GM12878 (cell line): ENCODE measurements at regions not wholly inside any gene's neighbourhood (a gene's known extent, or its start where the extent isn't known, plus 50 kb on each side); places are given as distances from the start of the nearest gene placed in this dataset.

Experiments
- ATAC-seq: fragments of 200-7000 bp; cut with Tn5 transposase; 3 replicates; pipeline ENCODE4 v1.9.1; 2020; ENCODE audit warnings: mild to moderate bottlenecking, moderate library complexity
- BruUV-seq: library from RNA; stranded (reverse); fragments of 400-500 nt; replicated peaks from 2 replicates; lab custom pipeline; 2021; lab: Mats Ljungman, UMichigan
- CTCF ChIA-PET: fragments of 300-600 bp; sonication (Branson Sonifier 250); formaldehyde crosslinking; extraction: SDS; loops from one replicate; lab custom pipeline; 2021; ENCODE audit warnings: inconsistent platforms; lab: Yijun Ruan, JAX
- POLR2A ChIA-PET: fragments of 350-600 bp; formaldehyde crosslinking; extraction: SDS; loops from one replicate; lab custom pipeline; 2021; ENCODE audit warnings: inconsistent platforms; lab: Charles Lee
- RAD21 ChIA-PET: fragments of 300-600 bp; sonication (Branson Sonifier 250); formaldehyde crosslinking; loops from one replicate; lab custom pipeline; 2023; ENCODE audit warnings: antibody characterized with exemption; ENCODE audit not compliant: unreplicated experiment; lab: Charles Lee
- SMC1A ChIA-PET: fragments of 300-600 bp; sonication (Branson Sonifier 250); formaldehyde crosslinking; loops from one replicate; lab custom pipeline; 2023; ENCODE audit not compliant: unreplicated experiment, uncharacterized antibody; lab: Charles Lee
- DNase-seq: peaks from one replicate; pipeline ENCODE4 v3.0.0-alpha.2; 2011; ENCODE audit warnings: low read depth, low spot score
- FAIRE-seq: peaks from 3 replicates; lab custom pipeline; 2011; peaks lifted over from hg19 to GRCh38; lab: Jason Lieb, UNC
- H2AFZ ChIP-seq: 2 replicates; pipeline ENCODE4 v1.6.0; 2011; ENCODE audit warnings: low read depth, low read length, control low read depth; ENCODE audit not compliant: control insufficient read depth
- H3K27ac ChIP-seq: 2 replicates; pipeline ENCODE4 v1.5.1; 2011; ENCODE audit warnings: control low read depth; ENCODE audit not compliant: control insufficient read depth, insufficient read depth
- H3K27me3 ChIP-seq, 2 experiments: replicated peaks in 1 of 2; 2 replicates each; pipeline versions ENCODE4 v1.6.0 to v1.6.1; 2011; ENCODE audit warnings: low read length in 1 of 2; ENCODE audit not compliant: control insufficient read depth in 2 of 2, insufficient read depth in 2 of 2
- H3K36me3 ChIP-seq, 2 experiments: 2 replicates each; pipeline ENCODE4 v1.5.1; 2011; ENCODE audit warnings: low read length in 1 of 2; ENCODE audit not compliant: control insufficient read depth in 2 of 2, insufficient read depth in 2 of 2
- H3K4me1 ChIP-seq: 2 replicates; pipeline ENCODE4 v1.6.1; 2011; ENCODE audit warnings: mild to moderate bottlenecking, low read length, moderate library complexity, mixed read lengths; ENCODE audit not compliant: control insufficient read depth, insufficient read depth
- H3K4me2 ChIP-seq: 2 replicates; pipeline ENCODE4 v1.6.0; 2011; ENCODE audit warnings: control low read depth; ENCODE audit not compliant: control insufficient read depth, insufficient read depth
- H3K4me3 ChIP-seq: fragments of 200-600 bp; sonication (generic); 2 replicates; pipeline ENCODE4 v1.5.1; 2016
- H3K79me2 ChIP-seq: 2 replicates; pipeline ENCODE4 v1.6.0; 2011; ENCODE audit warnings: low read length; ENCODE audit not compliant: control insufficient read depth, insufficient read depth
- H3K9ac ChIP-seq: 2 replicates; pipeline ENCODE4 v1.8.0; 2011; ENCODE audit warnings: low read length, control low read depth, mixed read lengths; ENCODE audit not compliant: control insufficient read depth, insufficient read depth
- H3K9me3 ChIP-seq: replicated peaks from 3 replicates; pipeline ENCODE4 v1.5.1; 2011; ENCODE audit warnings: mild to moderate bottlenecking, low read length; ENCODE audit not compliant: control insufficient read depth, insufficient read depth
- H4K20me1 ChIP-seq: 2 replicates; pipeline ENCODE4 v1.6.0; 2011; ENCODE audit not compliant: control insufficient read depth, insufficient read depth
- ASH2L ChIP-seq: fragments of 300-600, 200-600 bp; sonication (generic); IDR thresholded peaks from 2 replicates; pipeline ENCODE4 v1.6.1; 2017; ENCODE audit warnings: low read depth, mild to moderate bottlenecking, borderline replicate concordance
- CUX1 ChIP-seq: IDR thresholded peaks from 2 replicates; pipeline ENCODE4 v1.6.1; 2012; ENCODE audit warnings: improper control_type of control experiment, low read depth, low read length; ENCODE audit not compliant: insufficient replicate concordance
- HDGF ChIP-seq: fragments of 450-650 bp; IDR thresholded peaks from 2 replicates; pipeline ENCODE4 v1.6.1; 2016; ENCODE audit warnings: antibody characterized with exemption
- POLR2A ChIP-seq: IDR thresholded peaks from 2 replicates; pipeline ENCODE4 v1.6.1; 2011; ENCODE audit warnings: low read depth, mild to moderate bottlenecking, low read length
- RFX5 ChIP-seq: IDR thresholded peaks from 2 replicates; pipeline ENCODE4 v1.6.1; 2011; ENCODE audit warnings: low read depth, low read length, improper control_type of control experiment
- SIN3A ChIP-seq: IDR thresholded peaks from 2 replicates; pipeline ENCODE4 v1.6.1; 2012; ENCODE audit warnings: low read depth, low read length, improper control_type of control experiment
- TCF7 ChIP-seq: IDR thresholded peaks from 2 replicates; pipeline ENCODE4 v1.6.1; 2014; ENCODE audit warnings: antibody characterized with exemption, borderline replicate concordance
- WGBS: methylation state at CpG from one replicate; pipeline ENCODE4 v1.1.6; 2016; ENCODE audit warnings: low lambda C conversion rate; ENCODE audit not compliant: insufficient replicate concordance, insufficient coverage; ENCODE audit errors: missing lambda C conversion rate; 5-methylcytosine and 5-hydroxymethylcytosine counted together
- in situ Hi-C: fragments of 300-500 bp; cut with MboI; formaldehyde crosslinking; loops from 9 replicates; pipeline ENCODE4 v1.14.3; 2018; ENCODE audit warnings: mixed read lengths
- intact Hi-C: fragments of 100-400 bp; cut with micrococcal nuclease; formaldehyde crosslinking; loops from one replicate; pipeline ENCODE4 v1.14.2; 2022; ENCODE audit not compliant: unreplicated experiment

- H3K4me2 ChIP-seq: no peak overlapping the region
- intact Hi-C loops: no loop called here
- RAD21 ChIA-PET: no interaction called here
These were observed 304.8 kb downstream of the MAF start for GRCh38 chr16:79295746-79296145.

More at GRCh38 chr16:79295746-79296145, 304.8 kb downstream of the MAF start:
- WGBS: 47% methylated on average over 5 of the region's 5 CpGs
- CTCF ChIA-PET: no interaction called here
- POLR2A ChIA-PET: no interaction called here
- no peak for DNase-seq
- H4K20me1 ChIP-seq: no peaks in the 10 kb centered on the region
- H3K27me3 ChIP-seq: no peaks in the 10 kb centered on the region; a peak in 1 of 4 replicates
- in situ Hi-C loops: no loop called here
- FAIRE-seq: no peak
- H3K79me2 ChIP-seq: no peaks in the 10 kb centered on the region
- H3K9me3 ChIP-seq: no peaks in the 10 kb centered on the region; the same call in 2 of the 3 replicates
- TF ChIP-seq ASH2L (no peak), RFX5 (no peak), HDGF (no peak), POLR2A (no peak), SIN3A (no peak), CUX1 (no peak), TCF7 (no peak)
- no peak for ATAC-seq
- SMC1A ChIA-PET: no interaction called here
- BruUV-seq: no TSS peak
- H3K36me3 ChIP-seq: no peaks in the 10 kb centered on the region
- H3K4me1 ChIP-seq: no peaks in the 10 kb centered on the region
- H3K9ac ChIP-seq: no peak overlapping the region
- no peak overlapping the region for H3K4me3 ChIP-seq
- H3K27ac ChIP-seq: no peak overlapping the region
- H2AFZ ChIP-seq: no peak overlapping the region
